Hepatic stellate cell (primary cell): ENCODE measurements at regions not wholly inside any gene's neighbourhood (a gene's known extent, or its start where the extent isn't known, plus 50 kb on each side); places are given as distances from the start of the nearest gene placed in this dataset.
"Not testable (repeated sequence)": the region's sequence is repeated elsewhere in the genome, so short reads cannot be mapped to it uniquely, and the experiment has no call there.

ENCODE experiments used
- DNase-seq: peaks from one replicate; pipeline ENCODE4 v3.0.0; 2011; ENCODE audit warnings: low spot score

GRCh38 chr10:125554016-125554703 lies 128.8 kb downstream of the TEX36 start:
- DNase-seq = no peak

- no peak for DNase-seq
Measured at GRCh38 chr10:125553091-125553490, 129.9 kb downstream of the TEX36 start.

- DNase-seq = no peak
Measured at GRCh38 chr10:125551247-125551646, 131.7 kb downstream of the TEX36 start.

GRCh38 chr10:125550362-125550761 lies 132.6 kb downstream of the TEX36 start:
- no peak for DNase-seq

- no peak for DNase-seq
Measured at GRCh38 chr10:125549653-125550052, 133.3 kb downstream of the TEX36 start.

- DNase-seq = no peak
Measured at GRCh38 chr10:125548878-125549277, 134.1 kb downstream of the TEX36 start.

- DNase-seq = no peak
Measured at GRCh38 chr10:125548356-125548755, 134.6 kb downstream of the TEX36 start.

GRCh38 chr10:125547010-125547650 lies 135.8 kb downstream of the TEX36 start:
- no peak for DNase-seq

GRCh38 chr10:125543796-125544195 lies 139.2 kb downstream of the TEX36 start:
- no peak for DNase-seq

- no peak for DNase-seq
Measured at GRCh38 chr10:125538947-125539731, 143.8 kb downstream of the TEX36 start.

GRCh38 chr10:125536236-125536635 lies 146.7 kb downstream of the TEX36 start:
- no peak for DNase-seq

- DNase-seq = no peak
Measured at GRCh38 chr10:125535559-125535958, 147.4 kb downstream of the TEX36 start.

GRCh38 chr10:125534515-125534914 lies 148.4 kb downstream of the TEX36 start:
- no peak for DNase-seq

- DNase-seq = no peak
Measured at GRCh38 chr10:125533866-125534265, 149.1 kb downstream of the TEX36 start.

GRCh38 chr10:125531465-125531864 lies 151.5 kb downstream of the TEX36 start:
- DNase-seq = no peak

- no peak for DNase-seq
Measured at GRCh38 chr10:125523347-125523746, 159.6 kb downstream of the TEX36 start.

- peak; percentile 17 for DNase-seq
Measured at GRCh38 chr10:125521721-125522680, 161.0 kb downstream of the TEX36 start.

- no peak for DNase-seq
Measured at GRCh38 chr10:125520968-125521367, 162.0 kb downstream of the TEX36 start.

GRCh38 chr10:125518397-125518796 lies 164.6 kb downstream of the TEX36 start:
- not testable (repeated sequence) for DNase-seq

- no peak for DNase-seq
Measured at GRCh38 chr10:125515571-125515970, 167.4 kb downstream of the TEX36 start.

- no peak for DNase-seq
Measured at GRCh38 chr10:125514206-125515162, 168.5 kb downstream of the TEX36 start.
